GM19468 (cell line): ENCODE measurements at regions not wholly inside any gene's neighbourhood (a gene's known extent, or its start where the extent isn't known, plus 50 kb on each side); places are given as distances from the start of the nearest gene placed in this dataset.

ENCODE experiments used
- ATAC-seq: cut with Tn5 transposase; IDR thresholded peaks from one replicate; pipeline ENCODE4 v1.9.1; 2021; ENCODE audit warnings: mild to moderate bottlenecking, moderate library complexity, moderate number of reproducible peaks; ENCODE audit not compliant: unreplicated experiment; ENCODE audit errors: extremely low read depth

GRCh38 chrX:40291553-40291952 lies 193.8 kb upstream of the BCOR start:
- no peak for ATAC-seq

GRCh38 chrX:40290517-40290916 lies 192.8 kb upstream of the BCOR start:
- no peak for ATAC-seq

- ATAC-seq: no peak
Observed at GRCh38 chrX:40285876-40286275, 188.1 kb upstream of the BCOR start.

- no peak for ATAC-seq
Observed at GRCh38 chrX:40284852-40285251, 187.1 kb upstream of the BCOR start.

- no peak for ATAC-seq
Observed at GRCh38 chrX:40283981-40284380, 186.2 kb upstream of the BCOR start.

GRCh38 chrX:40282946-40283660 lies 185.3 kb upstream of the BCOR start:
- ATAC-seq: no peak

GRCh38 chrX:40282348-40282747 lies 184.6 kb upstream of the BCOR start:
- no peak for ATAC-seq

GRCh38 chrX:40281336-40282005 lies 183.7 kb upstream of the BCOR start:
- ATAC-seq: no peak

- ATAC-seq: no peak
Observed at GRCh38 chrX:40279762-40280161, 182.0 kb upstream of the BCOR start.

- ATAC-seq: no peak
Observed at GRCh38 chrX:40279091-40279430, 181.3 kb upstream of the BCOR start.

- ATAC-seq: no peak
Observed at GRCh38 chrX:40278340-40279090, 180.8 kb upstream of the BCOR start.

GRCh38 chrX:40277672-40278071 lies 179.9 kb upstream of the BCOR start:
- no peak for ATAC-seq

- no peak for ATAC-seq
Observed at GRCh38 chrX:40273356-40274050, 175.7 kb upstream of the BCOR start.

GRCh38 chrX:40272776-40273175 lies 175.0 kb upstream of the BCOR start:
- ATAC-seq: no peak

GRCh38 chrX:40272141-40272540 lies 174.4 kb upstream of the BCOR start:
- no peak for ATAC-seq

GRCh38 chrX:40268188-40268520 lies 170.4 kb upstream of the BCOR start:
- ATAC-seq: no peak

- ATAC-seq: no peak
Observed at GRCh38 chrX:40267334-40268187, 169.8 kb upstream of the BCOR start.

GRCh38 chrX:40266490-40267333 lies 169.0 kb upstream of the BCOR start:
- no peak for ATAC-seq

- ATAC-seq: no peak
Observed at GRCh38 chrX:40265936-40266335, 168.2 kb upstream of the BCOR start.
